ENCODE measurements at regions not wholly inside any gene's neighbourhood (a gene's known extent, or its start where the extent isn't known, plus 50 kb on each side); places are given as distances from the start of the nearest gene placed in this dataset.

DNA sequence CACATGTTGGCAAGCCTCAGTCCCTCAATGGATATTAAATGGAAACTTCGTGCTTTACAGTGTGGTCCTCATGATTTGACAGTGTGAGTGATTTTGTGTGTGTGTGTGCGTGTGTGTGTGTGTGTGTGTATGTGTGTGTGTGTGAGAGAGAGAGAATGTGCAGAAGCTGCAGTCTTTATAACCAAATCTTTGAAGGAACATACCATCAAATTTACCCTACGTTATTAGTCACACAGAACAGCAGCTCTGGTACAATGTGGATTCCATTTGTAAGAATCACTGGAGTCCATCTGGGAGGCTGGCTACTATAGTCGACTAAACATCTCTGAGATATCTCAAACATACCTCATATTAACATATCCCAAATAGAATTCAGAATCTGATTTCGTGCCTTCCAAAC lies 928.0 kb upstream of the POT1 start:
- no peak overlapping the region for H3K27ac Mint-ChIP-seq
- no peak overlapping the region for H3K4me3 Mint-ChIP-seq
- TF ChIP-seq, protein P1, sequence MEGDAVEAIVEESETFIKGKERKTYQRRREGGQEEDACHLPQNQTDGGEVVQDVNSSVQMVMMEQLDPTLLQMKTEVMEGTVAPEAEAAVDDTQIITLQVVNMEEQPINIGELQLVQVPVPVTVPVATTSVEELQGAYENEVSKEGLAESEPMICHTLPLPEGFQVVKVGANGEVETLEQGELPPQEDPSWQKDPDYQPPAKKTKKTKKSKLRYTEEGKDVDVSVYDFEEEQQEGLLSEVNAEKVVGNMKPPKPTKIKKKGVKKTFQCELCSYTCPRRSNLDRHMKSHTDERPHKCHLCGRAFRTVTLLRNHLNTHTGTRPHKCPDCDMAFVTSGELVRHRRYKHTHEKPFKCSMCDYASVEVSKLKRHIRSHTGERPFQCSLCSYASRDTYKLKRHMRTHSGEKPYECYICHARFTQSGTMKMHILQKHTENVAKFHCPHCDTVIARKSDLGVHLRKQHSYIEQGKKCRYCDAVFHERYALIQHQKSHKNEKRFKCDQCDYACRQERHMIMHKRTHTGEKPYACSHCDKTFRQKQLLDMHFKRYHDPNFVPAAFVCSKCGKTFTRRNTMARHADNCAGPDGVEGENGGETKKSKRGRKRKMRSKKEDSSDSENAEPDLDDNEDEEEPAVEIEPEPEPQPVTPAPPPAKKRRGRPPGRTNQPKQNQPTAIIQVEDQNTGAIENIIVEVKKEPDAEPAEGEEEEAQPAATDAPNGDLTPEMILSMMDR (conservative IDR thresholded peaks at IDR 0.05; ENCODE audit: low read depth in 2 of 2): no peak
- no peak for TF ChIP-seq ZNF331 (CRISPR knock-in tag; IDR thresholded peaks at IDR 0.05; ENCODE audit: low read depth)
- H3K27me3 ChIP-seq (ENCODE audit: insufficient read depth): no peaks in the 10 kb centered on the region
- ATAC-seq (no peak), DNase-seq (ENCODE audit: low spot score) (no peak)
- no peak overlapping the region for H3K4me3 ChIP-seq
- no peak overlapping the region; the same call in 1 of the 2 replicates for H2AFZ ChIP-seq
- H3K27me3 Mint-ChIP-seq (ENCODE audit: insufficient read depth, low read depth, poor library complexity): no peaks in the 10 kb centered on the region
- H3K9me2 ChIP-seq (ENCODE audit: insufficient read depth): 0 out of 2 replicates have a peak, but pooled peaks cover 3% of the 10 kb centered on the region
- H3K9me3 Mint-ChIP-seq: peaks cover 7% of the 10 kb centered on the region; the same call in 2 of the 3 replicates
- no peak overlapping the region for H3K27ac ChIP-seq (ENCODE audit: low read depth)
- H3K79me2 ChIP-seq (replicated peaks; ENCODE audit: insufficient read depth): no peaks in the 10 kb centered on the region
- H3K4me1 Mint-ChIP-seq: no peaks in the 10 kb centered on the region
- no peaks in the 10 kb centered on the region for H3K36me3 Mint-ChIP-seq (ENCODE audit: low read depth)
- H3K4me2 ChIP-seq: no peak overlapping the region
- no peaks in the 10 kb centered on the region for H4K20me1 ChIP-seq (replicated peaks; ENCODE audit: insufficient read depth)
- no peaks in the 10 kb centered on the region for H3F3A ChIP-seq (replicated peaks; ENCODE audit: low read depth)
- H3K36me3 ChIP-seq (ENCODE audit: insufficient read depth): no peaks in the 10 kb centered on the region
- H3K4me1 ChIP-seq (ENCODE audit: insufficient read depth): no peaks in the 10 kb centered on the region

DNA sequence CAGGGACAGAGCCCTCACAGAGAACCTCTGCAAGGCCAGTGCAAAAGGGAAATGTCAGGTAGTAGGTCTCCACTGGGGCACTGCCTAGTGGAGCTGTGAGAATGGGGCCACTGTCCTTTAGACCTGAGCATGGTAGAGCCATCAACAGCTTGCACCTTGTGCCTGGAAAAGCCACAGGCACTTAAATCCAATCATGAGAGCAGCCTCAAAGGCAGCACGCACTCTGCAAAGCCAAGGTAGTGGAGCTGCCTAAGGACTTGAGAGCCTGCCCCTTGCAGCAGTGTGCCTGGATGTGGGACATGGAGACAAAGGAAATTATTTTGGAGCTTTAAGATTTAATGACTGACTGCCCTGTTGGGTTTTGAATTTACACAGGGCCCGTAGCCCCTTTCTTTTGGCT lies 918.5 kb upstream of the POT1 start:
- Histone ChIP-seq H3K27ac (ENCODE audit: low read depth) (no peak overlapping the region), H3K79me2 (replicated peaks; ENCODE audit: insufficient read depth) (no peaks in the 10 kb centered on the region), H3K4me3 (no peak overlapping the region), H3K4me1 (ENCODE audit: insufficient read depth) (no peaks in the 10 kb centered on the region), H2AFZ (peak overlapping the region; percentile 56; the same call in 1 of the 2 replicates), H3K4me2 (no peak overlapping the region), H3K9me2 (ENCODE audit: insufficient read depth) (peaks cover 9% of the 10 kb centered on the region; the same call in 1 of the 2 replicates), H3K36me3 (ENCODE audit: insufficient read depth) (no peaks in the 10 kb centered on the region; the same call in 1 of the 2 replicates), H3K27me3 (ENCODE audit: insufficient read depth) (no peaks in the 10 kb centered on the region), H4K20me1 (replicated peaks; ENCODE audit: insufficient read depth) (no peaks in the 10 kb centered on the region), H3F3A (replicated peaks; ENCODE audit: low read depth) (no peaks in the 10 kb centered on the region)
- DNase-seq (ENCODE audit: low spot score) (no peak), ATAC-seq (peak; percentile 55)
- Mint-ChIP-seq H3K9me3 (peaks cover 22% of the 10 kb centered on the region), H3K27me3 (ENCODE audit: insufficient read depth, low read depth, poor library complexity) (no peaks in the 10 kb centered on the region), H3K36me3 (ENCODE audit: low read depth) (peaks cover 24% of the 10 kb centered on the region), H3K27ac (no peak overlapping the region), H3K4me1 (peaks cover 6% of the 10 kb centered on the region; the same call in 1 of the 3 replicates), H3K4me3 (no peak overlapping the region)
- TF ChIP-seq, protein P2, sequence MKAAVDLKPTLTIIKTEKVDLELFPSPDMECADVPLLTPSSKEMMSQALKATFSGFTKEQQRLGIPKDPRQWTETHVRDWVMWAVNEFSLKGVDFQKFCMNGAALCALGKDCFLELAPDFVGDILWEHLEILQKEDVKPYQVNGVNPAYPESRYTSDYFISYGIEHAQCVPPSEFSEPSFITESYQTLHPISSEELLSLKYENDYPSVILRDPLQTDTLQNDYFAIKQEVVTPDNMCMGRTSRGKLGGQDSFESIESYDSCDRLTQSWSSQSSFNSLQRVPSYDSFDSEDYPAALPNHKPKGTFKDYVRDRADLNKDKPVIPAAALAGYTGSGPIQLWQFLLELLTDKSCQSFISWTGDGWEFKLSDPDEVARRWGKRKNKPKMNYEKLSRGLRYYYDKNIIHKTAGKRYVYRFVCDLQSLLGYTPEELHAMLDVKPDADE (IDR thresholded peaks at IDR 0.05): no peak
- TF ChIP-seq EZH2phosphoT487 (IDR thresholded peaks at IDR 0.05; ENCODE audit: unreplicated experiment): no peak
- TF ChIP-seq JUNB (IDR thresholded peaks at IDR 0.05; ENCODE audit: unreplicated experiment): no peak
- no peak for TF ChIP-seq CREB1 (CRISPR knock-in tag; IDR thresholded peaks at IDR 0.05; ENCODE audit: low read depth)
- no peak for TF ChIP-seq ZNF114 (CRISPR knock-in tag; IDR thresholded peaks at IDR 0.05)
- TF ChIP-seq, protein P3, sequence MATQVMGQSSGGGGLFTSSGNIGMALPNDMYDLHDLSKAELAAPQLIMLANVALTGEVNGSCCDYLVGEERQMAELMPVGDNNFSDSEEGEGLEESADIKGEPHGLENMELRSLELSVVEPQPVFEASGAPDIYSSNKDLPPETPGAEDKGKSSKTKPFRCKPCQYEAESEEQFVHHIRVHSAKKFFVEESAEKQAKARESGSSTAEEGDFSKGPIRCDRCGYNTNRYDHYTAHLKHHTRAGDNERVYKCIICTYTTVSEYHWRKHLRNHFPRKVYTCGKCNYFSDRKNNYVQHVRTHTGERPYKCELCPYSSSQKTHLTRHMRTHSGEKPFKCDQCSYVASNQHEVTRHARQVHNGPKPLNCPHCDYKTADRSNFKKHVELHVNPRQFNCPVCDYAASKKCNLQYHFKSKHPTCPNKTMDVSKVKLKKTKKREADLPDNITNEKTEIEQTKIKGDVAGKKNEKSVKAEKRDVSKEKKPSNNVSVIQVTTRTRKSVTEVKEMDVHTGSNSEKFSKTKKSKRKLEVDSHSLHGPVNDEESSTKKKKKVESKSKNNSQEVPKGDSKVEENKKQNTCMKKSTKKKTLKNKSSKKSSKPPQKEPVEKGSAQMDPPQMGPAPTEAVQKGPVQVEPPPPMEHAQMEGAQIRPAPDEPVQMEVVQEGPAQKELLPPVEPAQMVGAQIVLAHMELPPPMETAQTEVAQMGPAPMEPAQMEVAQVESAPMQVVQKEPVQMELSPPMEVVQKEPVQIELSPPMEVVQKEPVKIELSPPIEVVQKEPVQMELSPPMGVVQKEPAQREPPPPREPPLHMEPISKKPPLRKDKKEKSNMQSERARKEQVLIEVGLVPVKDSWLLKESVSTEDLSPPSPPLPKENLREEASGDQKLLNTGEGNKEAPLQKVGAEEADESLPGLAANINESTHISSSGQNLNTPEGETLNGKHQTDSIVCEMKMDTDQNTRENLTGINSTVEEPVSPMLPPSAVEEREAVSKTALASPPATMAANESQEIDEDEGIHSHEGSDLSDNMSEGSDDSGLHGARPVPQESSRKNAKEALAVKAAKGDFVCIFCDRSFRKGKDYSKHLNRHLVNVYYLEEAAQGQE (IDR thresholded peaks at IDR 0.05; ENCODE audit: unreplicated experiment): no peak
- no peak for TF ChIP-seq EZH2 (IDR thresholded peaks at IDR 0.05; ENCODE audit: low read depth, unreplicated experiment)
- no peak for TF ChIP-seq POLR2AphosphoS5 (IDR thresholded peaks at IDR 0.05; ENCODE audit: low read depth)

Data from GM23338 (cell line).